Suprapubic skin (tissue), 4 donors: ENCODE measurements at regions not wholly inside any gene's neighbourhood (a gene's known extent, or its start where the extent isn't known, plus 50 kb on each side); places are given as distances from the start of the nearest gene placed in this dataset.

Experiments
- DNase-seq, 2 donors: peaks; one replicate each; pipeline ENCODE4 v3.0.0-alpha.2; 2019; ENCODE audit warnings: low spot score in 2 of 2
- H3K27ac ChIP-seq: fragments of 200-600 bp; sonication (generic); one replicate; pipeline ENCODE4 v1.5.1; 2019
- H3K27me3 ChIP-seq: fragments of 200-600 bp; sonication (generic); one replicate; pipeline ENCODE4 v1.5.1; 2019
- H3K36me3 ChIP-seq: fragments of 200-600 bp; sonication (generic); one replicate; pipeline ENCODE4 v1.5.1; 2019
- H3K4me1 ChIP-seq: fragments of 200-600 bp; sonication (generic); one replicate; pipeline ENCODE4 v1.5.1; 2019
- H3K4me3 ChIP-seq: fragments of 200-600 bp; sonication (generic); one replicate; pipeline ENCODE4 v1.5.1; 2019; ENCODE audit warnings: mild to moderate bottlenecking
- H3K9me3 ChIP-seq: fragments of 200-600 bp; sonication (generic); one replicate; pipeline ENCODE4 v1.5.1; 2019
- EP300 ChIP-seq: sonication (generic); formaldehyde crosslinking; IDR thresholded peaks from one replicate; pipeline ENCODE4 v1.6.1; 2017; ENCODE audit warnings: antibody characterized with exemption
- POLR2A ChIP-seq, 2 donors: fragments of 450-650 bp; IDR thresholded peaks; one replicate each; pipeline ENCODE4 v1.6.1; 2017; ENCODE audit warnings: antibody characterized with exemption in 2 of 2, mild to moderate bottlenecking in 2 of 2, moderate library complexity in 2 of 2
- POLR2AphosphoS5 ChIP-seq, 3 donors: sonication (generic); formaldehyde crosslinking; IDR thresholded peaks; one replicate each; pipeline ENCODE4 v1.6.1; 2017; ENCODE audit warnings: antibody characterized with exemption in 3 of 3
- WGBS: methylation state at CpG from one replicate; pipeline ENCODE4 v1.1.5; 2018; 5-methylcytosine and 5-hydroxymethylcytosine counted together
- TF ChIP-seq, protein P1 (sequence below), 2 donors: fragments of 200-600 bp in 1 of 2; fragments of 450-650 bp in 1 of 2; sonication (generic) in 1 of 2; IDR thresholded peaks; one replicate each; pipeline ENCODE4 v1.5.1; 2016 to 2019; ENCODE audit warnings: antibody characterized with exemption in 2 of 2, mild to moderate bottlenecking in 1 of 2, moderate library complexity in 1 of 2

DNA sequence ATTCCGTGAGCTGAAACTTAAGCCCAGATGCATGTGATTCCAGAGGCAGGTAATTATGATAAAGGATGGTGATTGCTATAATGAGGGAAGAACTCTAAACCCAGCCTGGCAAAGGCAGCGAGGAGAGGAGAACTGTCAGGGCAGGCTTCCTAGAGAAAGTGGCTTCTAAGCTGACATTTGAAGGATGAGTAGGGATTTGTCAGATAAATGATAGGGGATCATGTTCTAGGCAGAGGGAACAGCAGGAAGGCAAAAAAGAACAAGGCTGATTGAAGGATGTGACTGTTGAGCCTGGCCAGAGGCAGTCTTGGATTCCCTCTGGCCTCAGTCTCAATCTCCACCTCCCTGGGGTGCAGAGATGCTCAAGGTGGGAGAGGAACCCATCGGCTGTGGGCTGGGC lies 146.4 kb upstream of the POU3F1 start:
- no peaks in the 10 kb centered on the region for H3K36me3 ChIP-seq
- H3K27me3 ChIP-seq, result peaks cover 9% of the 10 kb centered on the region
- H3K4me3 ChIP-seq, result no peak overlapping the region
- no peaks in the 10 kb centered on the region for H3K4me1 ChIP-seq
- H3K27ac ChIP-seq, result no peak overlapping the region
- WGBS, result 52% methylated on average over 3 of the region's 3 CpGs
- H3K9me3 ChIP-seq, result no peaks in the 10 kb centered on the region
- TF ChIP-seq, protein P1, sequence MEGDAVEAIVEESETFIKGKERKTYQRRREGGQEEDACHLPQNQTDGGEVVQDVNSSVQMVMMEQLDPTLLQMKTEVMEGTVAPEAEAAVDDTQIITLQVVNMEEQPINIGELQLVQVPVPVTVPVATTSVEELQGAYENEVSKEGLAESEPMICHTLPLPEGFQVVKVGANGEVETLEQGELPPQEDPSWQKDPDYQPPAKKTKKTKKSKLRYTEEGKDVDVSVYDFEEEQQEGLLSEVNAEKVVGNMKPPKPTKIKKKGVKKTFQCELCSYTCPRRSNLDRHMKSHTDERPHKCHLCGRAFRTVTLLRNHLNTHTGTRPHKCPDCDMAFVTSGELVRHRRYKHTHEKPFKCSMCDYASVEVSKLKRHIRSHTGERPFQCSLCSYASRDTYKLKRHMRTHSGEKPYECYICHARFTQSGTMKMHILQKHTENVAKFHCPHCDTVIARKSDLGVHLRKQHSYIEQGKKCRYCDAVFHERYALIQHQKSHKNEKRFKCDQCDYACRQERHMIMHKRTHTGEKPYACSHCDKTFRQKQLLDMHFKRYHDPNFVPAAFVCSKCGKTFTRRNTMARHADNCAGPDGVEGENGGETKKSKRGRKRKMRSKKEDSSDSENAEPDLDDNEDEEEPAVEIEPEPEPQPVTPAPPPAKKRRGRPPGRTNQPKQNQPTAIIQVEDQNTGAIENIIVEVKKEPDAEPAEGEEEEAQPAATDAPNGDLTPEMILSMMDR (IDR thresholded peaks at IDR 0.05), result no peak
- TF ChIP-seq POLR2AphosphoS5 (IDR thresholded peaks at IDR 0.05) (no peak), POLR2A (IDR thresholded peaks at IDR 0.05) (no peak), EP300 (no peak)
- no peak for DNase-seq

DNA sequence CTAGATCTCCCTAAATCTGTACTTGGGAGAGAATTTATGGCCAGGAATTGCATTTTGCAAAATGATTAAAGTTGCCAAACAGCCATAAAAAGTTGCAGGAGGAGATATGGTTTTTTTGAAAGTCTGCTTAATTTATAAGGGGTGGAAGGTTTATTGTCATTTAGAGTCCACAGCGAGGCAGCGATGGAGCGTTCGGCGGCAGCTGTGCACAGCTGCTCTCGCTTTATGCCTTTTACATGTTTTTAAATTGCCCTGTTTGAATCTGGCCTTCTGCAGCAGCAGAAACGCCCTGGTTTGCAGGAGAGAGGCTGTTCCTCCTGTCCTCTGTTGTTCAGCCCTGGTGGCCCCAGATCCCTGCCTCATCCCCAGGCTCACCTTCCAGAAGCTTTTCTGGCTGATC lies 144.9 kb upstream of the POU3F1 start:
- peaks cover 12% of the 10 kb centered on the region for H3K27me3 ChIP-seq
- no peak for DNase-seq
- TF ChIP-seq POLR2A (IDR thresholded peaks at IDR 0.05) (no peak), EP300 (no peak), POLR2AphosphoS5 (IDR thresholded peaks at IDR 0.05) (no peak)
- TF ChIP-seq, protein P1 (IDR thresholded peaks at IDR 0.05), result no peak
- H3K9me3 ChIP-seq, result no peaks in the 10 kb centered on the region
- WGBS, result 42% methylated on average over 7 of the region's 7 CpGs
- H3K36me3 ChIP-seq, result no peaks in the 10 kb centered on the region
- no peak overlapping the region for H3K27ac ChIP-seq
- no peaks in the 10 kb centered on the region for H3K4me1 ChIP-seq
- H3K4me3 ChIP-seq, result no peak overlapping the region

DNA sequence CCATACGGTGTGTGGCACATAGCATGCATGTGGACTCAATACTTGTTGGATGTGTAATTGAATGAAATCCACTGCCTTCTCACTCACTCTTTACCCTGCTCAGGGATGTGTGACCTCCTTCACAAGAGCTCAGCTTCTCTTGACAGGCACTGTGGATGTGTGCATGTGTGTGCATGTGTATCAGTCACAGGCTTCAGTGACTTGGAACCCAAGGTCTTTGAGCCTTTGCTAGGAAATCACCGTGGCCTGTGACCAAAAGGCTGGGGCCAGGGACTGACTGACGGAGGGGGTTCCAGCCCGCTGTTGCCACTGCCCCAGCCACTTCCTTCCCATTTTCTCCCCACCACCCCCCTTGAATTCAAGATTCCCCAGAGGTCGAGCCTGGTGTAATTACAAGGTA lies 144.4 kb upstream of the POU3F1 start:
- H3K4me1 ChIP-seq, result no peaks in the 10 kb centered on the region
- no peak overlapping the region for H3K4me3 ChIP-seq
- WGBS, result 52% methylated on average over 4 of the region's 5 CpGs
- H3K27ac ChIP-seq, result no peak overlapping the region
- H3K36me3 ChIP-seq, result no peaks in the 10 kb centered on the region
- TF ChIP-seq POLR2AphosphoS5 (IDR thresholded peaks at IDR 0.05) (no peak), POLR2A (IDR thresholded peaks at IDR 0.05) (no peak)
- TF ChIP-seq, protein P1 (IDR thresholded peaks at IDR 0.05), result no peak
- DNase-seq, result no peak
- H3K27me3 ChIP-seq, result peaks cover 12% of the 10 kb centered on the region
- H3K9me3 ChIP-seq, result no peaks in the 10 kb centered on the region

DNA sequence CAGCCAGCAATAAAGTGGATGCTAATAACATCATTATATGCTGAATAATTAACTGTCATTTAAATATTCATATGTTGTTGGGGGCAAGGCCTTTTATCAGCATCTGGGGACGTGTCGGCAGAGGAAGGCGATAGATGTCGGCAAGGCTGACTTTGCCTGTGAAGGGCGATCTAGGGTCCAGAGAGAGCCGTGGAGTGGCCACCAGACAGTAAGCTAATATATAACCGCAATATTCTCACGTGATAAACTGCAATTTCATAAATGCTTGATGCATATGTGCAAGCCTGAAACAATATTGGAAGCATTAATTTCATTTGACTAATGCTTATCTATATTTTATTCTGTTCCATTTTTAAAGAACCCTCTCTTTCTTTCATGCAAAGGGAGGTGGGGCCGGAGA lies 141.0 kb upstream of the POU3F1 start:
- WGBS, result 88% methylated on average over 9 of the region's 9 CpGs
- Histone ChIP-seq H3K9me3 (no peaks in the 10 kb centered on the region), H3K4me1 (no peaks in the 10 kb centered on the region), H3K36me3 (no peaks in the 10 kb centered on the region), H3K27ac (no peak overlapping the region), H3K4me3 (no peak overlapping the region), H3K27me3 (peaks cover 9% of the 10 kb centered on the region)
- TF ChIP-seq EP300 (no peak), POLR2AphosphoS5 (IDR thresholded peaks at IDR 0.05) (no peak), POLR2A (IDR thresholded peaks at IDR 0.05) (no peak)
- TF ChIP-seq, protein P1 (IDR thresholded peaks at IDR 0.05), result no peak
- no peak for DNase-seq

DNA sequence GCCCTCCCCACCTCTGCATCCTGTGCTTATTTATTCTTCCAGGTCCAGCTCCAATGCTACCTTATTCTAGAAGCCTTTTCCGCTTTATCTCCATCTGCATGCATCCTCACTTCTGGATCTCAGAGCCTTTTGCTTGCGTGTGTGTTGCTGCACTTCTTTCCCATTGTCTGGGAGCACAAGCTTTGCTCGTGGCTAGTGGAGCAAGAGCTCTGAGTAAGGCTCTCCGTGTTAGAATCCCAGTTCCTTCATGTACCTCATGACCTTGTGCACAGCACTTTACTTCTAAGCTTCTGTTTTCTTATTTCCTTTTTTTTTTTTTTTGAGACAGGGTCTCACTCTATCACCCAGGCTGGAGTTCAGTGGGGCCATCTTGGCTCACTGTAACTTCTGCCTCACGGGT lies 140.0 kb upstream of the POU3F1 start:
- Histone ChIP-seq H3K27me3 (peaks cover 9% of the 10 kb centered on the region), H3K4me1 (no peaks in the 10 kb centered on the region), H3K9me3 (no peaks in the 10 kb centered on the region), H3K27ac (no peak overlapping the region), H3K4me3 (no peak overlapping the region), H3K36me3 (no peaks in the 10 kb centered on the region)
- whole genome bisulfite sequencing, result 75% methylated on average over 5 of the region's 5 CpGs
- TF ChIP-seq POLR2A (IDR thresholded peaks at IDR 0.05), result no peak
- TF ChIP-seq EP300, result no peak
- TF ChIP-seq, protein P1 (IDR thresholded peaks at IDR 0.05), result no peak
- TF ChIP-seq POLR2AphosphoS5 (IDR thresholded peaks at IDR 0.05), result no peak
- DNase-seq, result no peak
